ENCODE measurements at regions not wholly inside any gene's neighbourhood (a gene's known extent, or its start where the extent isn't known, plus 50 kb on each side); places are given as distances from the start of the nearest gene placed in this dataset.

GRCh38 chr4:114364857-114365256 lies 233.8 kb upstream of the UGT8 start:
- no peak overlapping the region for H3K4me3 ChIP-seq (ENCODE audit: extremely low read depth in 1 of 4, insufficient read depth in 2 of 4, low read depth in 3 of 4, low read length in 4 of 4)
- no peak overlapping the region for H3K9ac ChIP-seq (replicated peaks in 1 of 4; ENCODE audit: extremely low read depth in 1 of 4, low read depth in 3 of 4, low read length in 3 of 4)
- no peaks in the 10 kb centered on the region for H4K20me1 ChIP-seq (replicated peaks in 1 of 2; ENCODE audit: control insufficient read depth in 1 of 2, insufficient read depth in 2 of 2, low read length in 2 of 2)
- no peak overlapping the region for H2BK15ac ChIP-seq (ENCODE audit: low read length)
- H4K5ac ChIP-seq (ENCODE audit: insufficient read length, low read depth, low read length) = no peak overlapping the region
- H3K56ac ChIP-seq (replicated peaks; ENCODE audit: insufficient read length, low read depth, low read length) = no peak overlapping the region
- no peaks in the 10 kb centered on the region for H3K79me2 ChIP-seq (ENCODE audit: control insufficient read depth in 1 of 2, insufficient read depth in 2 of 2, low read length in 2 of 2)
- peak overlapping the region; percentile 12 for H2AFZ ChIP-seq (ENCODE audit: low read length)
- H3K14ac ChIP-seq (ENCODE audit: insufficient read length) = no peak overlapping the region
- H2BK20ac ChIP-seq (ENCODE audit: low read length) = no peak overlapping the region
- H3K23me2 ChIP-seq (ENCODE audit: low read depth, low read length) = no peaks in the 10 kb centered on the region
- H3K79me1 ChIP-seq (ENCODE audit: low read depth, low read length) = no peaks in the 10 kb centered on the region
- H3K23ac ChIP-seq (ENCODE audit: insufficient read length) = no peak overlapping the region
- TF ChIP-seq SUZ12 (IDR thresholded peaks at IDR 0.05; ENCODE audit: low read length) (no peak), POU5F1 (IDR thresholded peaks at IDR 0.05; ENCODE audit: low read depth, low read length) (no peak), RBBP5 (IDR thresholded peaks at IDR 0.05; ENCODE audit: borderline replicate concordance, low read depth, low read length) (no peak), GABPA (IDR thresholded peaks at IDR 0.05; ENCODE audit: borderline replicate concordance, insufficient read depth, low read length) (no peak), EGR1 (IDR thresholded peaks at IDR 0.05; ENCODE audit: borderline replicate concordance, low read depth, low read length) (no peak), TAF1 (IDR thresholded peaks at IDR 0.05; ENCODE audit: low read depth, low read length) (no peak)
- H2BK12ac ChIP-seq (ENCODE audit: low read depth, low read length) = no peak overlapping the region
- H3K36me3 ChIP-seq (ENCODE audit: control insufficient read depth in 2 of 4, insufficient read depth in 4 of 4, low read length in 3 of 4) = no peaks in the 10 kb centered on the region
- ChIA-PET CTCF (ENCODE audit: partially characterized antibody) (no interaction called here), POLR2A (ENCODE audit: partially characterized antibody) (no interaction called here)
- 95% methylated on average over 1 of the region's 1 CpG; no CpG with 5 or more reads in 1 of the 2 experiments for WGBS, 2 experiments (ENCODE audit: extremely low coverage in 1 of 2, insufficient coverage in 1 of 2, insufficient read length in 1 of 2, insufficient replicate concordance in 2 of 2, low coverage in 1 of 2, low lambda C conversion rate in 2 of 2, missing lambda C conversion rate in 1 of 2)
- no peak overlapping the region for H4K91ac ChIP-seq (replicated peaks; ENCODE audit: insufficient read length, low read length)
- no peak overlapping the region for H2BK5ac ChIP-seq (ENCODE audit: low read depth, low read length)
- FAIRE-seq (no peak), DNase-seq (ENCODE audit: low read depth in 1 of 2, low spot score in 2 of 2) (peak in 1 of 2 experiments; percentile 36)
- H3K27me3 ChIP-seq (replicated peaks in 1 of 4; ENCODE audit: control insufficient read depth in 3 of 4, extremely low read depth in 1 of 4, insufficient read depth in 3 of 4, low read length in 3 of 4) = no peaks in the 10 kb centered on the region
- H3K4me1 ChIP-seq (replicated peaks in 1 of 4; ENCODE audit: control insufficient read depth in 3 of 4, insufficient read depth in 4 of 4, low read length in 3 of 4) = no peaks in the 10 kb centered on the region
- H3K27ac ChIP-seq (ENCODE audit: low read depth, low read length) = no peak overlapping the region
- H2BK120ac ChIP-seq (replicated peaks; ENCODE audit: low read depth, low read length) = no peak overlapping the region
- no peak overlapping the region for H3K18ac ChIP-seq (ENCODE audit: extremely low read depth, low read length)
- H2AK5ac ChIP-seq (ENCODE audit: low read depth, low read length) = no peak overlapping the region
- H3K4ac ChIP-seq (replicated peaks; ENCODE audit: insufficient read length, low read depth, low read length) = no peak overlapping the region
- no peaks in the 10 kb centered on the region for H3K9me3 ChIP-seq (ENCODE audit: insufficient read depth in 2 of 2, low read depth in 1 of 2, low read length in 1 of 2)
- H4K8ac ChIP-seq (ENCODE audit: extremely low read depth, insufficient read depth, low read length) = no peak overlapping the region
- no peak overlapping the region for H3K4me2 ChIP-seq (ENCODE audit: insufficient read depth in 1 of 2, low read depth in 2 of 2, low read length in 2 of 2)

All from H1 (cell line).